ENCODE measurements at regions not wholly inside any gene's neighbourhood (a gene's known extent, or its start where the extent isn't known, plus 50 kb on each side); places are given as distances from the start of the nearest gene placed in this dataset.

- TF ChIP-seq CHD7 (IDR thresholded peaks at IDR 0.05; ENCODE audit: insufficient replicate concordance, low read length), result no peak
- no peak for TF ChIP-seq SP4 (IDR thresholded peaks at IDR 0.05; ENCODE audit: low read length)
- TF ChIP-seq BACH1 (IDR thresholded peaks at IDR 0.05; ENCODE audit: low read length), result no peak
- no peak for TF ChIP-seq BRCA1 (IDR thresholded peaks at IDR 0.05; ENCODE audit: low read depth, low read length)
- no peak for TF ChIP-seq RNF2 (IDR thresholded peaks at IDR 0.05; ENCODE audit: borderline replicate concordance, low read depth, low read length, missing control alignments, poor library complexity, severe bottlenecking)
- no peak for TF ChIP-seq ATF2 (IDR thresholded peaks at IDR 0.05; ENCODE audit: low read length)
- TF ChIP-seq ATF3 (IDR thresholded peaks at IDR 0.05; ENCODE audit: insufficient read depth, low read depth, low read length), result no peak
- no peak for TF ChIP-seq SP1 (IDR thresholded peaks at IDR 0.05; ENCODE audit: low read depth, low read length)
Observed at GRCh38 chr15:70582143-70582945, 181.0 kb downstream of the UACA start (continued).

All from H1 (cell line).